ENCODE measurements at regions not wholly inside any gene's neighbourhood (a gene's known extent, or its start where the extent isn't known, plus 50 kb on each side); places are given as distances from the start of the nearest gene placed in this dataset.

GRCh38 chr2:18501729-18502128, 58.7 kb downstream of the RDH14 start (continued):
- TF ChIP-seq CEBPB (IDR thresholded peaks at IDR 0.05; ENCODE audit: low read depth, low read length) (no peak), CHD2 (IDR thresholded peaks at IDR 0.05; ENCODE audit: low read length) (no peak), EZH2 (IDR thresholded peaks at IDR 0.05; ENCODE audit: low read depth, low read length, severe bottlenecking) (no peak)
